Ishikawa (cell line): ENCODE measurements at regions not wholly inside any gene's neighbourhood (a gene's known extent, or its start where the extent isn't known, plus 50 kb on each side); places are given as distances from the start of the nearest gene placed in this dataset.

Experiments
- CEBPB ChIP-seq: IDR thresholded peaks from 2 replicates; pipeline ENCODE4 v1.6.1; 2012
- CREB1 ChIP-seq: IDR thresholded peaks from 2 replicates; pipeline ENCODE4 v1.6.1; 2012; ENCODE audit warnings: low read depth
- EGR1 ChIP-seq: IDR thresholded peaks from 2 replicates; pipeline ENCODE4 v1.6.1; 2012
- EP300 ChIP-seq: IDR thresholded peaks from 2 replicates; pipeline ENCODE4 v1.6.1; 2012; ENCODE audit warnings: borderline replicate concordance
- FOXM1 ChIP-seq: IDR thresholded peaks from 2 replicates; pipeline ENCODE4 v1.6.1; 2012; ENCODE audit warnings: low read depth, borderline replicate concordance
- NFIC ChIP-seq: IDR thresholded peaks from 2 replicates; pipeline ENCODE4 v1.6.1; 2012
- RAD21 ChIP-seq: IDR thresholded peaks from 2 replicates; pipeline ENCODE4 v1.6.1; 2012; ENCODE audit warnings: low read depth
- REST ChIP-seq: IDR thresholded peaks from 2 replicates; pipeline ENCODE4 v1.6.1; 2012; ENCODE audit warnings: low read depth, mild to moderate bottlenecking
- TAF1 ChIP-seq: IDR thresholded peaks from 2 replicates; pipeline ENCODE4 v1.6.1; 2012; ENCODE audit warnings: low read depth, mild to moderate bottlenecking
- TCF12 ChIP-seq: IDR thresholded peaks from 2 replicates; pipeline ENCODE4 v1.6.1; 2012; ENCODE audit warnings: low read depth
- TEAD4 ChIP-seq: IDR thresholded peaks from 2 replicates; pipeline ENCODE4 v1.6.1; 2012
- YY1 ChIP-seq: IDR thresholded peaks from 2 replicates; pipeline ENCODE4 v1.6.1; 2012; ENCODE audit warnings: low read depth
- ZBTB7A ChIP-seq: IDR thresholded peaks from 2 replicates; pipeline ENCODE4 v1.6.1; 2012; ENCODE audit warnings: low read depth
- TF ChIP-seq, protein P1 (sequence below): IDR thresholded peaks from 2 replicates; pipeline ENCODE4 v1.6.1; 2012
- TF ChIP-seq, protein P2 (sequence below): IDR thresholded peaks from 2 replicates; pipeline ENCODE4 v1.6.1; 2012

DNA sequence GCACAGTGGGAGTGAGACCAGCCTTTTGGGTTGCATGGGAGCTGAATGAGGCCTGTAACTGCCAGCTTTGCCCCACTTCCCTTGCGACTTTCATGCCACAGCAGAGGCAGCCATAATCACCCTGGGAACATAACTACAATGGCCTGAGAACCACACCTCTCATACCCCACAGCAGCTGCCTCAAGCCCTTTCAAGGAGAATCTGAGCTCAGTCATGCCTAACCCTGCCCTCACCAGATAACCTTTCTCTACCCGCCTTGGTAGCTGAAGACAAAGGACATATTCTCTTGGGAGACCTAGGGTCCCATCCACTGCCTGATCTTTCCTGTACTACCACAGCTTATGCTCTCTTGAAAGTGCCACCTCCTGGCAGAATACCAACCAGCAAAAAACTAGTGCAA, 599.9 kb upstream of the IGFBP7 start:
- no peak for TF ChIP-seq FOXM1
- TF ChIP-seq, protein P1, sequence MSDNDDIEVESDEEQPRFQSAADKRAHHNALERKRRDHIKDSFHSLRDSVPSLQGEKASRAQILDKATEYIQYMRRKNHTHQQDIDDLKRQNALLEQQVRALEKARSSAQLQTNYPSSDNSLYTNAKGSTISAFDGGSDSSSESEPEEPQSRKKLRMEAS: no peak

GRCh38 chr4:57691370-57691769, 581.2 kb upstream of the IGFBP7 start:
- TF ChIP-seq, protein P2, sequence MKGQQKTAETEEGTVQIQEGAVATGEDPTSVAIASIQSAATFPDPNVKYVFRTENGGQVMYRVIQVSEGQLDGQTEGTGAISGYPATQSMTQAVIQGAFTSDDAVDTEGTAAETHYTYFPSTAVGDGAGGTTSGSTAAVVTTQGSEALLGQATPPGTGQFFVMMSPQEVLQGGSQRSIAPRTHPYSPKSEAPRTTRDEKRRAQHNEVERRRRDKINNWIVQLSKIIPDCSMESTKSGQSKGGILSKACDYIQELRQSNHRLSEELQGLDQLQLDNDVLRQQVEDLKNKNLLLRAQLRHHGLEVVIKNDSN: no peak
- TF ChIP-seq TCF12 (no peak), REST (no peak), EP300 (no peak), RAD21 (no peak)

GRCh38 chr4:57689693-57690205, 579.6 kb upstream of the IGFBP7 start:
- TF ChIP-seq NFIC (no peak), EGR1 (no peak), TCF12 (no peak), RAD21 (no peak), TAF1 (no peak), TEAD4 (no peak), CREB1 (no peak), CEBPB (no peak)
- TF ChIP-seq, protein P2: no peak
- TF ChIP-seq, protein P1: no peak

- TF ChIP-seq, protein P2: no peak
- TF ChIP-seq EGR1: no peak
- no peak for TF ChIP-seq ZBTB7A
- TF ChIP-seq TEAD4: no peak
- no peak for TF ChIP-seq FOXM1
- TF ChIP-seq TCF12: no peak
- TF ChIP-seq REST: no peak
- TF ChIP-seq TAF1: no peak
- TF ChIP-seq, protein P1: no peak
- TF ChIP-seq NFIC: no peak
- no peak for TF ChIP-seq YY1
- TF ChIP-seq EP300: no peak
- no peak for TF ChIP-seq RAD21
- TF ChIP-seq CREB1: no peak
Observed at GRCh38 chr4:57682275-57682674, 572.1 kb upstream of the IGFBP7 start.

GRCh38 chr4:57679969-57680368, 569.8 kb upstream of the IGFBP7 start:
- TF ChIP-seq NFIC (no peak), EGR1 (no peak), CEBPB (no peak), RAD21 (no peak), ZBTB7A (no peak), TEAD4 (no peak), EP300 (no peak), FOXM1 (no peak), CREB1 (no peak), REST (no peak), YY1 (no peak), TAF1 (no peak), TCF12 (no peak)
- TF ChIP-seq, protein P2: no peak
- TF ChIP-seq, protein P1: no peak
